ENCODE measurements at regions not wholly inside any gene's neighbourhood (a gene's known extent, or its start where the extent isn't known, plus 50 kb on each side); places are given as distances from the start of the nearest gene placed in this dataset.

- TF ChIP-seq GABPB1 (CRISPR knock-in tag; IDR thresholded peaks at IDR 0.05) (no peak), PRDM15 (CRISPR knock-in tag; IDR thresholded peaks at IDR 0.05) (no peak), PRRX2 (CRISPR knock-in tag; IDR thresholded peaks at IDR 0.05) (no peak), TEAD4 (CRISPR knock-in tag; IDR thresholded peaks at IDR 0.05) (no peak), CTCF (IDR thresholded peaks at IDR 0.05) (no peak), KAT7 (CRISPR knock-in tag; IDR thresholded peaks at IDR 0.05; ENCODE audit: borderline replicate concordance) (no peak), USF2 (CRISPR knock-in tag; IDR thresholded peaks at IDR 0.05) (no peak), FOXJ3 (CRISPR knock-in tag; IDR thresholded peaks at IDR 0.05; ENCODE audit: borderline replicate concordance) (no peak), ATF1 (CRISPR knock-in tag; IDR thresholded peaks at IDR 0.05) (no peak), AR (CRISPR knock-in tag; IDR thresholded peaks at IDR 0.05) (no peak)
Observed at GRCh38 chr3:153445817-153446216, 283.8 kb downstream of the RAP2B start.

Data from WTC11 (cell line).